Dedifferentiated amniotic fluid mesenchymal stem cell (primary cell): ENCODE measurements at regions not wholly inside any gene's neighbourhood (a gene's known extent, or its start where the extent isn't known, plus 50 kb on each side); places are given as distances from the start of the nearest gene placed in this dataset.

ENCODE experiments used
- DNase-seq: peaks from one replicate; pipeline ENCODE4 v3.0.0-alpha.2; 2016; ENCODE audit errors: extremely low spot score

DNA sequence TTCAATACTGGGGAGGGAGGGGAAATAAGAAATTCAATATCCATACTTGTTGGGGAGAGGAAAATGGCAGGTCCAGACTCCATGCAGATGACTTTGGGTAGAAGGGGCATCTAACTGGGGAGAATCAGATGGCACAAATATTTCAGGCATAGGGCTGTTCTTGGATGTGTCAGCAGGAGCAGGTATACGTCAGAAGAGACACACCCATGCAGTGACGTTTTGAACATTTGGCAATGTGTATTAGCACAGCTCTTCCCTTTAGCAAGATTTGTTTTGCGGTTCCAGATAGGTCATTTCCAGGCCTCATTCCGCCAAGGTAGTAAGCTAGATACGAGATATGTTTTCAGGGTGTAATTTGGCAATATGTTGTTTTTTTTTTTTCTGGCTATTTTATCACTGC, 187.2 kb upstream of the CDH10 start:
- no peak for DNase-seq

DNA sequence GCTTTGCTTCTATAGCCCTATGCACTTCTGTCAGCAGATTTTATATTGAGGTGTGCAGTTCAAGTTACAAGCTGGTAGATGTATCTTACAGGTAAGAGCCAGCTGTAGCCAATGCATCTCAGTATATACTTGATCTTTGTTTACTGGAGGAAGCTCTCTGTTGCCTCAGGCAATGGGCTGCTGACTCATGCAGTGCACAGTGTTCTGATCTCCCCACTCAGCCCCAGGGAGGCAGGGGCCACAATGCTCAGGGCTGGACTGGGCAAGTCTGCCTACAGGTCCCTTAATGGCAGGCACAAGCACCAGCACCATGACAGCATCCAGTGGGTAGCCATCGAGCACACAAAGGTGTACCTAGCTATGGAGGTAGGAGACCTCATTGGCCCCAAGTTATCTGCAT, 178.8 kb upstream of the CDH10 start:
- DNase-seq: no peak

DNA sequence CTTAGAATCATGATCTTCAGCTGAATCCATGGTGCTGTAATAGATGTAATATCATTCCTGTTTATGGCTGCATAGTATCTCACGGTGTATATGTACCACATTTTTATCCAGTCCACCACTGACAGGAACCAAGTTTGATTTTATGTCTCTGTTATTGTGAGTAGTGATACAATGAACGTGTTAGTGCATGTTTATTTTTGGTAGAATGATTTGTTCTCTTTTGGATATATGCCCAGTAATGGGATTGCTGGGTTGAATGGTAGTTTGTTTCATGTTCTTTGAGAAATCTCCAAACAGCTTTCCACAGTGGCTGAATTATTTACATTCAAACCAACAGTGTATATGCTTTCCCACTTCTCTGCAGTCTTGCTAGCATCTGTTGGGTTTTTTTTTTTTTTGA, 175.1 kb upstream of the CDH10 start:
- DNase-seq: no peak

- no peak for DNase-seq
Measured at GRCh38 chr5:24817966-24818365, 173.2 kb upstream of the CDH10 start.

GRCh38 chr5:24816206-24816605, 171.4 kb upstream of the CDH10 start:
- DNase-seq: no peak

DNA sequence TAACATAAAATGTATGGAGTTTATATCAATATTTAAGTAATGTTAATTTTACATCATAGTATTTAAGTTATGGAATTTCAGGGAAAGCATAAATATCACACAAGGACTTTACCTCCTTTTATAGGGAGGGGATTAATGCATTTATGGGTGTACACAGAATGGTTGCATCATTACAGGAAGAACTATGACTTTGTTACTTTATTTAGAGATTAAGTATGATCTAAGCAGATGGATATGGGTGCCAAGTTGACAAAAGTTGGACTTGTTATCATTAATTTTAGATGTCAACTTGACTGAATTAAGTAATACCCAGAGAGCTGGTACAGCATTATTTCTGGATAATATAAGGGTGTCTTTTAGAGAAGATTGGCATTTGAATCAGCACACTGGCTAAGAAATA, 160.5 kb upstream of the CDH10 start:
- no peak for DNase-seq

- DNase-seq: no peak
Measured at GRCh38 chr5:24804221-24804681, 159.5 kb upstream of the CDH10 start.

DNA sequence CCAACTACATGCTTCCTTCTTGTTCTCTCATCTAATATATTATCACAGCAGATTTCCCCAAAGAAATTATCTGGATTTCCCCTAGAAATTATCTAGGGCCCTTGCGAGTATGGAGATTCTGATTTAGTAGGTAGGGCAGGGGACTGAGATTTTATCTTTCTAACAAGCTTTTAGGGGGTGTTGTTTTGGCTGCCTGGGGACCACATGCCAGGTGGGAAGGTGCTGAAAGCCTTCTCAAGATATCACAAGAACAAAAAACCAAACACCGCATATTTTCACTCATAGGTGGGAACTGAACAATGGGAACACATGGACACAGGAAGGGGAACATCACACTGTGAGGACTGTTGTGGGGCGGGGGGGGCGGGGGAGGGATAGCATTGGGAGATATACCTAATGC, 146.5 kb upstream of the CDH10 start:
- DNase-seq: no peak

GRCh38 chr5:24789611-24790351, 145.0 kb upstream of the CDH10 start:
- DNase-seq: no peak

GRCh38 chr5:24788829-24789514, 144.2 kb upstream of the CDH10 start:
- peak; percentile 94 for DNase-seq

DNA sequence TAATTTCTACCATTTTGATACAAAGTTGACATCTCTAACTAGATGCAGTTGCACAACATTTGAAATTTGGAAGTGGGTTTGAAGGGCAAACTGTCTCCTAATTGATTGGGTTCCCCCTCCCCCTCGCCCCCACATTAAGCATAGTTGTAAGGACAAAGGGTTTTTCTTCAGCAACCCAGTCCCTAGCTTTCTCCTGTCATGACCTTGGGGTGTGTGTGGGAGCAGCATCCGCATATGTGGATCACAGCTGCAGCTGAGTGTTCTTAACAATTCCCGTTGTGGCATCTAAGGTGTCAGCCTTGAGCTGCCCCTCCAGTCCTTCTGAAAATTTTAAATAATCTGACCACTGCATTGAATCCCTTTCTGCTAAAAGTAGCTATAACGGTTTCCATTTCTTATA, 141.3 kb upstream of the CDH10 start:
- DNase-seq: no peak

DNA sequence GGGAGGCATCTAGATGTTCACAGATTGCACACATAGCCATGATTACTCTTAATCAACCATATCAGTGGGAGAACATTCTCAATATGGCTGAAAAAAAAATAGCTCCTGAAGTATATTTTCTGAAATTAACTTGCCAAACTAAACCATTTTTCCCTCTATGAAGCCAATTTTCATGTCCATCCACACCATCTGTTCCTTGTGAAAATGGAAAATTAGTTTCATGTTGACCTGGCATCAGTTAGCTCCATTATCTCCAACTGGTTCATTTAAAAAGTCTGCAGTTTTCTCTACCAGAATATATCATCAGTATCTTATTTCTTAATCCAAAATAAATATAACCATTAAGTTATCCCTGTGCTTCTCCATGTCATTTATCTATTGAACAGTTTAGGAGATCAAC, 138.8 kb upstream of the CDH10 start:
- no peak for DNase-seq

DNA sequence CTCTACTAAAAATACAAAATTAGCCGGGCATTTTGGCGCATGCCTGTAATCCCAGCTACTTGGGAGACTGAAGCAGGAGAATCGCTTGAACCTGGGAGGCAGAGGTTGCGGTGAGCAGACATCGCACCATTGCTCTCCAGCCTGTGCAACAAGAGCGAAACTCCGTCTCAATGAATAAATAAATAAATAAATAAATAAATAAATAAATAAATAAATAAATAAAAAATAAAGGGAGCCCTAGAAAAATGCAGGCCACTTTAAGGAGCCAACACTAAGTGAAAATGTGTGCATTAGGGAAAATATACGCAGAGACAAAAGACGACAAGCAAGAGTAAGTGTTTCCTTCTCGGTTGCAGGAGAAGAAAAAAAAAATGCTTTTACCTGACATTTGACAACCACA, 132.6 kb upstream of the CDH10 start:
- DNase-seq: no peak

- DNase-seq: peak; percentile 52
Measured at GRCh38 chr5:24773261-24773660, 128.5 kb upstream of the CDH10 start.

DNA sequence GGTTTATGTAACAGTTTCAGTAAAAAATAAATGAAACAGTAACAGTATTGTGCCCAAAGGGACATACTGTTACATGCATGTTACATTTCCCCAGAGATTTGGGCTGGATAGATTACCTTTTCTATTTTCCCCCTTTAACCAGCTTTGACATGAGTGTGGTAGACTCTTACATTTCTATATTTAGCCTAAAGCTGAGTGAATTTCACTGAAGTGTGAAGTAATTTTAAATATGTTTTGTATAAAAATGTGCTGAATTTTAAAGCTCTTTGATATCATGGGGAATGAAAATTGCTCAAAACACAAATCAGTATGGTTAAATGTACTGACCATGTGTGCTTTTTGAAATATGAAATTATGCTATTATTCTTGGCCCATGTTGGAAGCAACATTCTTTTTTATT, 122.3 kb upstream of the CDH10 start:
- peak; percentile 18 for DNase-seq

DNA sequence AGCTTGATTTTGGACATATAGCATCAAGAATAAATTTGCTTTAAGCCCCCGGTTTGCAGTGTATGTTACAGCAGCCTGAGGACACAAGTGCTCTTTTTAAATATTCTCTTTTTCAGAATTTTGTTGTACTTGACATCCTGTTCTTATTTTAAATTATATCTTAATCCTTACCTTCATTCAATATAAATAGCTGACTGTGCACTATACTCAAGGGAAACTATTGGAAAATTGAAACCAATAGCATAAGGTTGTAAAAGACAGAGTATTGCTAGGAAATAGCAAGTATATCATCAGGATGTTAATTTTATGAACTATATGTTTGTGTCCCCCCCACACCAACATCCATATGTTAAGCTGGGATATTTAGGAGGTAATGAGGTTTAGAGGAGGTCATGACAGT, 120.4 kb upstream of the CDH10 start:
- no peak for DNase-seq

DNA sequence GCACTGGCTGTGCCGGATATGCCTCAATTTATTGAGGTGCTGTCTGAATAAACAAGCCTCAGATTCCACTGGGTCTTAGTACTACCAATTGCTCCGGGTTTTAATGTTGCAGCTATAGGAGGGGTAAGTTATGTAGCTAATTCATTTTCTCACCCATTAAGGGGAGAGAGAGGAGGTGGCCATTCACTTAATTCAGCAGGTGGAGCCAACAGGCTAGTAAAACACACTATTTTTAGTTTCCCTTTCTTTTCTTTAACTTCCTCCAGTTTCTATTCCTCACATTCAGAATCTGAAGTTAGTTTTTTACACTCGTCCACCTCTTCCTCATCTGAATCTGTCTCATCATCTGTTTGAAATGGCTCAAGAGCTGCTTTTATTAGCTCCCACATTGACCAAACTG, 105.6 kb upstream of the CDH10 start:
- no peak for DNase-seq

DNA sequence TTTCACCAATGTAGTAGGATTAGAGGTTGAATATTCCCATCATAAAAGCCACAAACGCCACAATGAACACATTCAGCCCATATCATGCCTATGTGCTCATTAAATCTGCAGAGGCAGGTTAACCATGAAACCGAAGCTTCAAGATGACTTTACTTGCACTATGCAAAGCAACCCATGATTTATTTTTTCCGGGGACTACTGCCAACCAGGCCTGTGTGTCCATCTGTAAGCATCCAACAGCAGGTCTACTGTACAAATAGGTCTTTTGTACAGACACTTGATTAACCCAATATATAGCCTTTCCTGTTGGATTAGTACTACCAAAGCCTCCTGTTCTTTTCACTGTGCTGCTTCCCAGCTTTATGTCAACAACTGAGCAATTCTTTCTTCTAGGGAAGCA, 104.9 kb upstream of the CDH10 start:
- no peak for DNase-seq

DNA sequence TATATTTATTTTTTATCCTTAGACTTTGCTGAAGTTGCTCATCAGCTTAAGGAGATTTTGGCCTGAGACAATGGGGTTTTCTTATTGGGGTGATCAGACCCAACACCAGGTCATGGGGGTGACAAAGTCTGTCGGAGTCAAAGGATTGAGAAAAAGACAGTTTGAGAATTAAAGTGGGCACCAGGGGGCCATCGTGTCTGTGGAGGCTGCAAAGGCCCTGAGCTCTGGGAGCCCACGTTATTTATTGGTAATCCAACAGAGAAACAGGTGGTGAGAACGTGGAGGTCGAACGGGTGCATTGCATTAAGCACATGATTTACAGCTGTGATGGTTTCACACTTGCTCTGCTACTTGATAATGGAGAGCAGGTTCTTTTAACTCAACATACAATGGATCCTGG, 102.5 kb upstream of the CDH10 start:
- no peak for DNase-seq

DNA sequence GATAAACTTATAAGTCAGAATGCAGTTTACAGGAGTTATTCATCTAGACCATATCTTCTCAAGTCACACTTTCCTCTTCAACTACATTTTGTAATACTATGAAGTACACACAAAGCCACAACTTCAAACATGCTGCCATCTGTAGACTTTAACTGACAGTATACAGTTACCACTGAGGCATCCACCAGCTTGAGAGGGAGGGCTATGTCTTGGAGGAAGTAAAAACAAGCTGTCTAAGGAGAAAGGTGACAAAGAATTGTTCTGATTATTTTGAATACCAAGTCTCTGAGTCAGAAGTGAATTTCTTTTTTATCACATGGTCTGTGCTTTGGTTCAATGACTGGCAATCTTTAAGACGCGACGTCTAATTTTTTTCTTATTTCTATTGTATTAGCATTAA, 97.6 kb upstream of the CDH10 start:
- no peak for DNase-seq

DNA sequence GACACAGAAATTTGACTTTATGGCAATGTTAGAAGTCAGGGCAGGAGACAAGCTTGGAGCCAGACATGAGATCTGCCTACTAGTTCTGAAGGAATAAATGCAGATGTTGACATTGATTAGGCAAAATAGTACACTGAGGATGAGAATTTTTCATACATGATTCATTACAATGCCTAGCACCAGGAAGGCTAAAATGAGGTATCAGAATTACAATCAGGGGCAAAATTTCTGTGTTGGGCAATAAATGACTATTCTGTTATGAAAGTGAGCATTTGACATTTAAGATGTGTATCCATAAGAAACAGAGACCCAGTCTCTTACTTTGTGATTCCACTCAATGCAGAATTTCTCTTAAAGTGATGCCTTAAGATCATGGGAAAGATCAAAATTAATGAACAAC, 92.4 kb upstream of the CDH10 start:
- DNase-seq: no peak

- DNase-seq: no peak
Measured at GRCh38 chr5:24735284-24735683, 90.5 kb upstream of the CDH10 start.

DNA sequence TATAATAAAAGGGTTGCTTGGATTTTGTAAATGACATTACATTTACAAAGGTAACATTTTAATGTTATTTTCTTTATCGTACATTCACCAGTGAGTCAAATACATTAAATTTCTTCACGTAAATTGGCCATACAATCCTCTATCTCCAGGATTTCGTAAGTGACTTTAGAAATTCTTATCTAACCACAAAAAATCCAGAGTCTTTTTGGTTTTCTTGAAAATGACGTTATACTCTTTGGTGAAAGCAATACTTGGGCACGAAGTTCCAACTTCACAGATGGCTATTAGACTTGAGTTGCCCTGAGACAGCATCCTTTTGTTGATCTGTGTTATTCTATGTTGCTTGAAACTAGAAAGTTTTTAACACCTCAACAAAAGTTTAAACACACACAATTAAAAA, 87.4 kb upstream of the CDH10 start:
- DNase-seq: no peak

DNA sequence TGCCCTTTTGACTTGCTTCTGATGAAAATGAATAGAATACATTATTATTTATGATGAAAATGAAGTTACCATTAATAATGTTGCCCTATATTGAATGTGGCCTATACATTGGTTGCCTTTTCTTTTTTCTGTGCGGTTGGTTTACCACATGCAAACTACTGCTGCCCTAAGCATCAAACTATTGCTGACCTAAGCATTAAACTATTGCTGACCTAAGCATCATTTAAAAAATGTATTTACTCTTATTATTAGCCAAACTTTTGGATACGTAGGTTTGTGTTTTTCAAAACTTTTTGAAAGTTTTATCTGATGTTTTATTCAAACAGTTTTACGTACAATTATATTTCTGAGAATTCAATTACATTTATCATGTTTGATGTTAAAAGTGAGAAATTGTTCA, 76.0 kb upstream of the CDH10 start:
- DNase-seq: no peak
